Activated CD4-positive, alpha-beta T cell treated with anti-CD3 and anti-CD28 coated beads, Interleukin-2, amount 10 ng/mL, durations not matched to agents 7 days and 5 days (primary cell): ENCODE measurements at regions not wholly inside any gene's neighbourhood (a gene's known extent, or its start where the extent isn't known, plus 50 kb on each side); places are given as distances from the start of the nearest gene placed in this dataset.
A peak's percentile ranks its signal among the peaks of the same experiment; 100 is the strongest.
"Not testable (repeated sequence)": the region's sequence is repeated elsewhere in the genome, so short reads cannot be mapped to it uniquely, and the experiment has no call there.

Source experiments
- CTCF ChIA-PET: fragments of 350-600 bp; sonication (Branson Sonifier 250); formaldehyde crosslinking; loops from one replicate; lab custom pipeline; 2021; ENCODE audit warnings: antibody characterized with exemption; lab: Charles Lee
- POLR2A ChIA-PET: fragments of 350-600 bp; sonication (Branson Sonifier 250); formaldehyde crosslinking; loops from one replicate; lab custom pipeline; 2021; ENCODE audit warnings: antibody characterized with exemption; lab: Charles Lee
- DNase-seq: peaks from one replicate; pipeline ENCODE4 v3.0.0-alpha.2; 2020
- H3K27ac Mint-ChIP-seq: one replicate; pipeline ENCODE4 v1.8.0; 2021; ENCODE audit warnings: mild to moderate bottlenecking, moderate library complexity, mixed read lengths
- H3K27me3 Mint-ChIP-seq: one replicate; pipeline ENCODE4 v1.8.0; 2021; ENCODE audit warnings: mixed read lengths
- H3K36me3 Mint-ChIP-seq: one replicate; pipeline ENCODE4 v1.8.0; 2021; ENCODE audit warnings: low read depth, mixed read lengths
- H3K4me1 Mint-ChIP-seq: one replicate; pipeline ENCODE4 v1.8.0; 2021; ENCODE audit warnings: mixed read lengths
- H3K4me3 Mint-ChIP-seq: one replicate; pipeline ENCODE4 v1.8.0; 2021; ENCODE audit warnings: mild to moderate bottlenecking, moderate library complexity, mixed read lengths
- H3K9me3 Mint-ChIP-seq: one replicate; pipeline ENCODE4 v1.8.0; 2021; ENCODE audit warnings: mixed read lengths

DNA sequence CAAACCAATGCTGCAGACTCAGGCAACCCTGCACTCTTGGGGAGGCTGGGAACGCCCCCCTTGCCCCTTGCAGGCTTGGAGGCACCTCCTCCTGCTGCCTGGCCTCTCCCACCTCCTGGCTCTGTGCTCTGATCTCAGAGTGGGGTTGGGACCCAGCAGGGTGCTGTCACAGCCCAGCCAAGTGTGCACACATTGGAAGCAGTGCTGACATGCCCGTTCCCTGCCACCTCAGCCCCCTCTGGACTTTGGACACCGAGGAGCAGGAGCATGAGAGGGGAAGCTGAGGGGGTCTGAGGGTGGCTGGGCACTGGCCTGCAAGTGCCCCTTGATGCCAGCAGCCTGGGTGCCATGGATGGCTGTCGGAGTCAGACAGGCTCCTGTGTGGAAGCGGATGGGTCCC lies 202.0 kb upstream of the ZNF337 start:
- H3K9me3 Mint-ChIP-seq, POLR2A ChIA-PET, CTCF ChIA-PET, H3K36me3 Mint-ChIP-seq, H3K27me3 Mint-ChIP-seq, DNase-seq, H3K4me3 Mint-ChIP-seq, H3K4me1 Mint-ChIP-seq, H3K27ac Mint-ChIP-seq: not testable (repeated sequence)

DNA sequence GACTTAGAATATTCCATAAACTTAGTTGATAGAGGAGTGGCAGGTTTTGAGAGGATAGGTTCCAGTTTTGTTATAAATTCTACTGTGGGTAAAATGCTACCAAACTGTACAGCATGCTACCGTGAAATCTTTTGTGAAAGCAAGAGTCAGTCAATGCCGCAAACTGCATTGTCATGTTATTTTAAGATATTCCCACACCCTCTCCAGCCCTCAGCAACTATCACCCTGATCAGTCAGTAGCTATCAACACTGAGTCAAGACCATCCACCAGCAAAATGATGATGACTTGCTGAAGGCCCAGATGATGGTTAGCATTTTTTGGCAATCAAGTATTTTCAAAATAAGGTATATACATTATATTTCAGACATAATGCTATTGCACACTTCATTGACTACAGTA lies 182.4 kb upstream of the ZNF337 start:
- DNase-seq, CTCF ChIA-PET, H3K27ac Mint-ChIP-seq, H3K27me3 Mint-ChIP-seq, POLR2A ChIA-PET, H3K9me3 Mint-ChIP-seq, H3K36me3 Mint-ChIP-seq, H3K4me3 Mint-ChIP-seq, H3K4me1 Mint-ChIP-seq: not testable (repeated sequence)

- H3K27me3 Mint-ChIP-seq = peaks cover 43% of the 10 kb centered on the region
- POLR2A ChIA-PET, H3K27ac Mint-ChIP-seq, CTCF ChIA-PET, H3K4me3 Mint-ChIP-seq, H3K36me3 Mint-ChIP-seq, DNase-seq, H3K9me3 Mint-ChIP-seq: not testable (repeated sequence)
- H3K4me1 Mint-ChIP-seq = peaks cover 18% of the 10 kb centered on the region
Measured at GRCh38 chr20:25868650-25868979, 172.0 kb upstream of the ZNF337 start.

GRCh38 chr20:25867776-25868649 lies 171.4 kb upstream of the ZNF337 start:
- ChIA-PET POLR2A (no interaction called here), CTCF (no interaction called here)
- no peaks in the 10 kb centered on the region for H3K36me3 Mint-ChIP-seq
- peaks cover 21% of the 10 kb centered on the region for H3K4me1 Mint-ChIP-seq
- H3K9me3 Mint-ChIP-seq = no peaks in the 10 kb centered on the region
- peaks cover 47% of the 10 kb centered on the region for H3K27me3 Mint-ChIP-seq
- DNase-seq = peak; percentile 65
- no peak overlapping the region for H3K27ac Mint-ChIP-seq
- H3K4me3 Mint-ChIP-seq = no peak overlapping the region

DNA sequence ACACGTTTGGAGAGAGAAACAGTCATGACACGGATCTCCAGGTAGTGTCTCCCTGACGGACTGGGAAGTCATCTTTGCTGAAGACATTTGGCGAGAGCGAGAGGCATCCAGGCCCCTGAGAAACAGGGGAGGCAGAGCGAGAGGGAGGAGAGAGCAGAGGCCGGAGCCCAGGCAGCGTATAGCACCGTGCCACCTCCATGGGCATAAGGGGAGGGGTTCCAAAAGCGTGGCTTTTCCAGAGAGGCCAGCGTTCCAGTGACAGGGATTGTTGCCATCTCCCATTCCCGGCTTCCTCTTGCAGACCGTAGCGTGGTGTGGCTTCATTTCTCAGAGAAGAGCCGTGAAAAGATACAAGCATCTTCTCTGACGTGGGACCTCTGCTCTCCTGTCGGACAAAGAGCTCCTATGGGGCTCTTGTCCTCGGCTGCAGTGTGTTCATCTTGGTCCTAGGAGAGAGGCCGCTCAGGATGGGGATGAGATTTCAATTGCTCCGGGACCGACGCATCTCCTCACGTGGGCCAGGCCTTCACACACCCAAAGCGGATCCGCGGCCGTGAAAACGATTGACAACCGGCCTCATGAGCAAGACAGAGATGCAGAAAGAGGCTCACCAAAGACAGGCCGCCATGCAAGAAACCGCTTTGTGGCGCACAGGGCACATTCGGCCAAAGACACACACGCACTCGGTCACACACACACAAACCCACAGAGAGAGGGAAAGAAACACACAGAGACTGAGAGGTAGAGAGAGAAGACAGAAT lies 170.5 kb upstream of the ZNF337 start:
- H3K4me1 Mint-ChIP-seq = peaks cover 30% of the 10 kb centered on the region
- H3K27ac Mint-ChIP-seq, POLR2A ChIA-PET, H3K36me3 Mint-ChIP-seq, DNase-seq, H3K9me3 Mint-ChIP-seq, CTCF ChIA-PET: not testable (repeated sequence)
- H3K4me3 Mint-ChIP-seq = peak overlapping the region; percentile 4
- H3K27me3 Mint-ChIP-seq = peaks cover 55% of the 10 kb centered on the region

DNA sequence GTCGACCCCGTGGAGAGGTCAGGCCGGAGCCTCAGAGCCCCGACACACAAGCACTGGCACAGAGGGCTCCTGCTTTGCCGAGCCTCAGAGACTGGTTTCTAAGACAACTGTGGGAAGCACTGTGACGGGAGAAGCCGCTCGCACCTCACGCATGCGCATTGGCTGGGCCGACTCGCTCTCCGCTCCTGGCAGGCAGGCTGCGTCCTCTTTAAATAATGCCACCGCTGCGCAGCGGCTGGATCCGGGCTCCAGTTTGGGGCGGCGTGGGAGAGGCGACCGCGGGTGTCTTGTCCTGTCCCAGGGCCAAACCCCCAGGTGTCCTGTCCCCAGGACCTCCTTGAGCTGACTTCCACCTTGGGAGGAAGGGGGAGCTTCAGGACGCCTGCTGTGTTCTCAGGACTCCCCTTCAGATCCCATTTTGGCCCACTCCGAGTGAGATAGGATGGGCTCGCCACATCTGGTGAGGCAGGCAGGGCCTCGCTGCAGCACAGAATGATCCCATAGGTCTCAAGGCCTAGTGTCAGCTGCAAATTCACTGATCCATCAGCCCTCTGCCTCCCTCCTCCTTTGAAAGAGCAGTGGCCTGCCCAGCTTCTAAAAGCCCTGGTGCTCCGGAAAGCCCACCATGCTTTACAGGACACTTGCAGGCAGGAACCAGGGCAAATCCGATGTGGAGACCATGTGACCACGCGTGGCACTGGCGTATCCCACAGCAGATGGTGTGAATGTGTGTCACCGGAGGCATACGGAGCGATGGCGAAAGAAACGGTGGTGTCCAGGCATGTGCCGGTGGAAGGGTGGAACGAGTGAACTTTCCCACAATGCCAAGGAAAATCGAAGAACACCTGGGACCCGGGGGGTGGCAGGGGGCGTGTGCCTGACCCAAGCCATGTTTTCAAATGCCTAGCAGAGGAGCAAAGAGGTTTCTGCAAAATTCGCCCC lies 169.3 kb upstream of the ZNF337 start:
- CTCF ChIA-PET = no interaction called here
- H3K27me3 Mint-ChIP-seq = peaks cover 63% of the 10 kb centered on the region
- no peaks in the 10 kb centered on the region for H3K36me3 Mint-ChIP-seq
- H3K27ac Mint-ChIP-seq = no peak overlapping the region
- peaks cover 35% of the 10 kb centered on the region for H3K4me1 Mint-ChIP-seq
- peak overlapping the region; percentile 47 for H3K4me3 Mint-ChIP-seq
- POLR2A ChIA-PET = no interaction called here
- H3K9me3 Mint-ChIP-seq = no peaks in the 10 kb centered on the region
- DNase-seq = peak; percentile 75

DNA sequence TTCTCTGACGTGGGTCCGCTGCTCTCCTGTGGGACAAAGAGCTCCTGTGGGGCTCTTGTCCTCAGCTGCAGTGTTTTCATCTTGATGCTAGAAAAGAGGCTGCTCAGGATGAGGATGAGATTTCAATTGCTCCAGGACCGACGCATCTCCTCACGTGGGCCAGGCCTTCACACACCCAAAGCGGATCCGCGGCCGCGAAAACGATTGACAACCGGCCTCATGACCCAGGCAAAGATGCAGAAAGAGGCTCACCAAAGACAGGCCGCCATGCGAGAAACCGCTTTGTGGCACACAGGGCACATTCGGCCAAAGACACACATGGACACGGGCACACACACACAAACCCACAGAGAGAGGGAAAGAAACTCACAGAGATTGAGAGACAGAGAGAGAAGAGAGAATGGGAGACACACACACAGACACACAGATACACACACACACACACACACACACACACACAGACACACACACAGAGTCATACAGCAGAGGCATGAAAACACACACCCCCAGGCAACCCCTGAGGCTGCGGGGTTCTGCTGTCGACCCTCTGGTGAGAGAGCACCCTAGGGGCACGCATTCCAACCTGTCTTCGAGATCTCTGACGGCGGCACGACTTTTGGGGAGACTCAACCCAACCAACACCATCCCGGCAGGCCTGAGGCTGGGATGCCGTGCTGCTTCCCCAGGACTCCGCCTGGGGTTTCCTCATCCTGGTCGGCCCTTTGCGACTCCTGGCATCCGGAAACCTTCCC lies 168.5 kb upstream of the ZNF337 start:
- DNase-seq, H3K27ac Mint-ChIP-seq, H3K9me3 Mint-ChIP-seq, H3K36me3 Mint-ChIP-seq, POLR2A ChIA-PET, CTCF ChIA-PET: not testable (repeated sequence)
- Mint-ChIP-seq H3K27me3 (peaks cover 69% of the 10 kb centered on the region), H3K4me1 (peaks cover 41% of the 10 kb centered on the region), H3K4me3 (peak overlapping the region; percentile 47)

GRCh38 chr20:25864326-25864962 lies 167.8 kb upstream of the ZNF337 start:
- Mint-ChIP-seq H3K4me1 (peaks cover 41% of the 10 kb centered on the region), H3K27me3 (peaks cover 72% of the 10 kb centered on the region), H3K27ac (no peak overlapping the region), H3K4me3 (no peak overlapping the region), H3K9me3 (no peaks in the 10 kb centered on the region), H3K36me3 (no peaks in the 10 kb centered on the region)
- ChIA-PET POLR2A (no interaction called here), CTCF (no interaction called here)
- no peak for DNase-seq

DNA sequence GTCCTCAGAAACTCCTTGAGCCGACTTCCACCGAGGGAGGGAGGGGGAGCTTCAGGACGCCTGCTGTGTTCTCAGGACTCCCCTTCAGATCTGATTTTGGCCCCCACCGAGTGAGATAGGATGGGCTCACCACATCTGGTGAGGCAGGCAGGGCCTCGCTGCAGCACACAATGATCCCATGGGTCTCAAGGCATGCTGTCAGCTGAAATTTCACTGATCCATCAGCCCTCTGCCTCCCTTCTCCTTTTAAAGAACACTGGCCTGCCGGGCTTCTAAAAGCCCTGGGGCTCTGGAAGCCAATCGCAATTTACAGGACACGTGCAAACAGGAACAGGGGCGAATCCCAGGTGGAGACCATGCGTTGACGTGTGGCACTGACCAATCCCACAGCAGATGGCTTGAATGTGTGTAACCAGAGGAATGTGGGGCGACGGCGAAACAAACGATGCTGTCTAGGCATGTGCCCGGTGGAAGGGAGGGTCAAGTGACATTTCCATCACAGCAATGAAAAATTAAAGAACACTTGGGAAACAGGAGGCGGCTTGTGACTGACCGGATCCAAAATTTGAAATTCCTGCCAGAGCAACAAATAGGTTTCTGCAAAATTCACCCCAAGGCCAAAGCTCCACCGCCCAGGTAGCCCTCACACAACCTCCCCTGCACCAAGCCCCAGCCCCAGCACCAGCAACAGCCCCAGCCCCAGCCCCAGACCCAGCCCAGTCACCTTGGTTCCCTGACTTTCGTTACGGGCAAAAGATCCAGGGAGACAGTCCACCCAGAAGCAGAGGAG lies 167.1 kb upstream of the ZNF337 start:
- POLR2A ChIA-PET = no interaction called here
- H3K4me3 Mint-ChIP-seq = peak overlapping the region; percentile 46
- no peak for DNase-seq
- H3K27ac Mint-ChIP-seq = no peak overlapping the region
- H3K36me3 Mint-ChIP-seq = no peaks in the 10 kb centered on the region
- CTCF ChIA-PET = interaction anchor here (0.6 kb wide), 1 partner anchor 1178 kb away, joined by 3 read pairs; no protein-coding TSS in a partner anchor
- H3K9me3 Mint-ChIP-seq = no peaks in the 10 kb centered on the region
- H3K4me1 Mint-ChIP-seq = peaks cover 44% of the 10 kb centered on the region
- peaks cover 76% of the 10 kb centered on the region for H3K27me3 Mint-ChIP-seq

DNA sequence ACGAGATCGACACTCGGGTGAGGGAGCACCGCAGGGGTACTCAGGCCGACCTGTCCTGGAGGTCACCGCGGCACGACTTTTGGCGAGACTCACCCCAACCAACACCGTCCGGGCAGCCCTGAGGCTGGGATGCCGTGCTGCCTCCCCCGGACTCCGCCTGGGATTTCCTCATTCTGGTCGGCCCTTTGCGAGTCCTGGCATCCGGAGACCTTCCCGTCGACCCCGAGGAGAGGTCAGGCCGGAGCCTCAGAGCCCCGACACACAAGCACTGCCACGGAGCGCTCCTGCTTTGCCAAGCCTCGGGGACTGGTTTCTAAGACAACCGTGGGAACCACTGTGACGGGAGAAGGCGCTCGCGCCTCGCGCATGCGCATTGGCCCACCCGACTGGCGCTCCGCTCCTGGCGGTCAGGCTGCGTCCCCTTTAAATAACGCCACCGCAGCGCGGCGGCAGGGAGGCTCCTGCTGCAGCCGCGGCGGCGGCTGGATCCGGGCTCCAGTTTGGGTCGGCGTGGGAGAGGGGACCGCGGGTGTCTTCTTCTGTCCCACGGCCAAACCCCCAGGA lies 166.4 kb upstream of the ZNF337 start:
- peaks cover 81% of the 10 kb centered on the region for H3K27me3 Mint-ChIP-seq
- H3K4me3 Mint-ChIP-seq = peak overlapping the region; percentile 46
- POLR2A ChIA-PET, H3K27ac Mint-ChIP-seq, H3K36me3 Mint-ChIP-seq, H3K9me3 Mint-ChIP-seq: not testable (repeated sequence)
- CTCF ChIA-PET = interaction anchor here (0.6 kb wide), 1 partner anchor 1178 kb away, joined by 3 read pairs; no protein-coding TSS in a partner anchor
- peaks cover 47% of the 10 kb centered on the region for H3K4me1 Mint-ChIP-seq
- DNase-seq = peak; percentile 80

- CTCF ChIA-PET = no interaction called here
- DNase-seq = no peak
- POLR2A ChIA-PET = no interaction called here
- Mint-ChIP-seq H3K27me3 (peaks cover 75% of the 10 kb centered on the region), H3K36me3 (no peaks in the 10 kb centered on the region), H3K4me1 (peaks cover 42% of the 10 kb centered on the region), H3K9me3 (no peaks in the 10 kb centered on the region), H3K4me3 (peak overlapping the region; percentile 39), H3K27ac (peak overlapping the region; percentile 36)
Measured at GRCh38 chr20:25860531-25861150, 164.0 kb upstream of the ZNF337 start.
